Inflammatory macrophage treated with lipopolysaccharide for 4 hours (primary cell): ENCODE measurements at regions not wholly inside any gene's neighbourhood (a gene's known extent, or its start where the extent isn't known, plus 50 kb on each side); places are given as distances from the start of the nearest gene placed in this dataset.
"Not testable (repeated sequence)": the region's sequence is repeated elsewhere in the genome, so short reads cannot be mapped to it uniquely, and the experiment has no call there.

Source experiments
- DNase-seq: peaks from one replicate; pipeline ENCODE4 v3.0.0-alpha.2; 2020

DNA sequence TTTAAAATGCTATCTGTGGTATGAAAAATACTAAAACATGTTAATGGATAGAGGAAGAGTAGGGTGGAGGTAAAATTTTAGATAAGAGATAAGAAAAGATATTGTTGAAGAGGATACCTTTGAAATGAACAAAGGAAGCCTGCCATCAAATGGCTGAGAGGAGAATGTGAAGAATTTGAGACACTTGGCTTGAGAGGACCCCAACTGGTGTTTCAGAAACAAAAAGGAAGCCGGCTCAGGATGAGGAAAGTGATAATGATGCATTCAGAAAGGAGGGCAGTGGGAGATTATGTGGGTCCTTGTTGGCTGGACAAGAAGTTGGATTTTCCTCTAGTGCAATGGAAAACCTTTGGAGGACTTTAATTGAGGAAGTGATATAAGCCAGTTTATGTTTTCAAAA is 264.4 kb downstream of the DUSP6 start:
- no peak for DNase-seq

DNA sequence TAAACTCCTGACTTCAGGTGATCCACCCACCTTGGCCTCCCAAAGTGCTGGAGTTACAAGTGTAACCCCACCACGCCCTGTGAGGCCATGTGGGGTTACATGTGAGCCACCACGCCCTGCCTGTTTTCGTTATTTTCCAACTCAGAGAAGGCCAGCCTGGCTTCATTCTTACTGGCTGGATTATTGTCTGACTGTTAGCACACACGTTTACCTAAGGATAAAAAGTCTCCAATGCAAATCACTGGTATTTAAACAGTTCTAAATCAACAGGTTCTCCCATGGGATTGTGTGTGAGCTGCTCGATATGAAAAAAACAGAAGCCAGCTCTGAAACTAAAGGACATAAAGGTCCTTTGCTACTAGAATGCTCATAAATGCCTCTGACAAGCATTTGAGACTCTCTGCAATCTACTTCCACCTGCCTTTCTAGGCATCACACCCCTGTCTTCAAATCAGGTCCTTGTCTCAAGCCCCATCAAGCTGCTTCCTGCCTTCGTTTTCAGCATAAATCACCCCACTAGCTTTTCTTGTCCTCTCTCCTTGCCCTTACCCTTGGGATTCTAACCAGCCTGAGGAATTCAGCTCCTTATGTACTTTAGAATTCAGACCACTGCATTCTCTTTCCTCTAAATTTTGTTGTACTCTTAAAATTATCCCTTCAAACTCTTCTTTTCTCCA is 265.0 kb downstream of the DUSP6 start:
- no peak for DNase-seq

- no peak for DNase-seq
These were observed 266.9 kb downstream of the DUSP6 start for GRCh38 chr12:89085421-89085820.

DNA sequence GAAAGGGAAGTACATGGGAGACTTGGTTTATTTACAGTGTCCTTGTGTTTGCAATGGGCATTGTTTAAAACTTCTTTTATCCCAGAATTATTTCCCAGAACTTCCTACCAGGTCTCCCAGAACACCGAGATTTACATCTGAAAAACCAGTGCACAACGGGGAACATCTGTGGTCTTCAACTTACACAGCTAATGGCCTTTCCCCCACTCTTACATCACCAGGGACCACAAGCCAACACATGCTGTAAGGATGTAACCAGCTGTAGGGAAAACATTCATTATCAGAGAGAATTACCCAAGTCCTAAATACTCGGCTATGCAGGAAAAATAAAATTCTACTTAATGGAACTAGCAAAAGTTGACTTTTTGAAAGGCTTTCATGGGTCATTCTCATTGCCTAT is 267.6 kb downstream of the DUSP6 start:
- no peak for DNase-seq

DNA sequence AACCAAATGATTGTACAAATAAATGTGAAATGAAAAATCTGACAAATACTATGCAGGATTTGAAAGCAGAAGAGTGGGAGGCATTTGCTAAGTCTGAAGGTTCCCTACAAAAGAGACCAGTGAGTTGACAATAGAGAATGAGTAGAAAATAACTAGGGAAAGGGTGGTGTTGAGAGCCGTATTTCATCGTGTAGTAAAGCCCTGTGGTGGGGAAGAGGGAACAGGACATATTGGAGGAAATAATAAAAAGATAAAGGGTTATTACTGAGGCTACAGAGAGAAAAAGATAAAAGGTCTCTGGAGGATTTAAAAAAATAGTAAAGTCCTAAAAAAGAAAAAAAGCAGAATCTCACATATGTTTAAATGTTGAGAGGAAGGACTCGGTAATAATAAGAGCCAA is 268.8 kb downstream of the DUSP6 start:
- no peak for DNase-seq

GRCh38 chr12:89082370-89082753 is 269.9 kb downstream of the DUSP6 start:
- DNase-seq: no peak

DNA sequence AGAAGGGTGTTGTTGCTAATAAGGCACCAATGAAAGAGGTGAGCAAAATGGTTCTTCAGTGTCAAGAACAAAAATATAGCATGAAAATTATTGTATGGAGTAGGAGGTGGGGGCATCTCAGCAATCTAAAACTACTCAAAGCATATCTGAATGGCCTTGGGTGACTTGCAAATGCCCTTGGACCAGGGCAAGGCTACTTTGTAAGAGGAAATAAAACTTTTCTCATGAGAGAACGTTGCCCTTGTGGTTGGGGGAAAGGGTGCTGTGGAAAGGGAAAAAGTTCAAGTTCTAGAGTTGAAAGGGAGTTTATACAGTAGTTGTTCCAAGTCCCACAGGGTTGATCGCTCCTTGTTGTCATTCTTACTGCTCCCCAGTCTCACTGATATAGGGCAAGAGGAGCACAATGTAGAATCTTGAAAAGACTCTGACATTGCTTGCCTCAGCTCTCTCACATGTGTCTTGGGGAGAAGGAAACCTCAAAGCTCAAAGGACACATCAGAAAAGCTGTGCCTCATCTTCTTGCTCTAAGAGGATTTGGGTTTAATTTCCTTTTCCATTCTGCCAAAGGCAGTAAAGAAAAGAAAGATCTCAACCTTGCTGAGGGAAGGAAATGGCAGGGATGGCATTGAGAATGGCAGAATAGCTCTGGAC is 270.5 kb downstream of the DUSP6 start:
- DNase-seq: no peak

DNA sequence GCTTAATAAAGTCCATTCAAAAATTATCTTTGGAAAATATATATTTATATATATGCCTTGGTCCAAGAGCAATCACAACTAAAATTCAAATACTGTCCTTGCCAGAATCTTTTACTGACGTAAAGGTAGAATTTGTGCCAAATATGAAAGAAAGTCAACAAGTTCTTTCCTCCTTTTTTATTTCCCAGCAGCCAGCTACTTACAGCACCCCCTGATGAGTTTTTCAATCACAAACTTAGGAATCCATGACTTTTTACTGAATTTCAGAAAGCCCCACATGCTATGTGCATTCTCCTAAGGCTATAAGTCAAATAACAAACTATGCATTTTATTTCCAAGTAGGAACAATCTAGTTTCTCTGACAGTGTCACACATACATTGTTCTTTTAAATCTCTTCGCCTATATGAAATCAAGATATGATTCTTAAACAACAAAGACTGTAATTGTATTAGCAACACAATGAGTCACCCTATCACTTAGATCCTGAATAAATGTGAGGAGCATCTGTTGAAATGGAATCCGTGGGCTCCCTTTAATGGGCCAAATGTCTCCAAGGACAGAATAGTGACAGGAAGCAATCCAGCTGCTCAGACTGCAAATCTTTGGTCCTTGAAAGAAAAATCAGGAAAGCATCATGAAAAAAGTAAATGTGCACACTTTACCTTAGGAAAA is 271.4 kb downstream of the DUSP6 start:
- no peak for DNase-seq

DNA sequence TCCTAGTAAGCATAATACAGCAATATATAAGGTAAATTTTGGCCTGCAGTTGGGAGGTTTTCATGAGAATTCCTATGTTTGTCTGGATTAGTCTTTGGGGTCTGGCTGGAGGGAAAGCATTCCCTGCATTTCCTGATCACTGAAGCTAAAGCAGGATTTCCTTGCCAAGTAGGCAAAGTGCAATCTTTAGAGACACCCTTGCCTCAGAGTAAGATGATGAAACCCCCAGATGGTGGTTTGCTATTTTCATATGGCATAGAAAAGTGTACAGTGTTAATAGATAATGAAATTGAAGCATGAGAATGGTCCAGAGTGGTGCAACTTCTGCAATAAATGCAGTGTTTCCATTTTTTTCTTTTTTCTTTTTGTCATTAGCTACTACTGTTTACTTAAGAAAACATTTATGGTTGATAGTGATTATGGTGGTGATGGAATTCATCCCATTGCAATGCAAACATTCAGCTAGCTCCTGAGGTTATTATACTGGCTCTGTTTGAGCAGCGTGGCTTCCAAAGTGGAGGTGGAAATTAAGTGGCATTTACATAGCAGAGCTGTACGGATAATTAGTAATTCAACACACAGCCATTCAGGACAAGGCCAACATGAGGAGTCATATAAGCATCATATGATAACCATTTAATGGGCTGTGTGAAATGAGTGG is 276.3 kb downstream of the DUSP6 start:
- DNase-seq: no peak

DNA sequence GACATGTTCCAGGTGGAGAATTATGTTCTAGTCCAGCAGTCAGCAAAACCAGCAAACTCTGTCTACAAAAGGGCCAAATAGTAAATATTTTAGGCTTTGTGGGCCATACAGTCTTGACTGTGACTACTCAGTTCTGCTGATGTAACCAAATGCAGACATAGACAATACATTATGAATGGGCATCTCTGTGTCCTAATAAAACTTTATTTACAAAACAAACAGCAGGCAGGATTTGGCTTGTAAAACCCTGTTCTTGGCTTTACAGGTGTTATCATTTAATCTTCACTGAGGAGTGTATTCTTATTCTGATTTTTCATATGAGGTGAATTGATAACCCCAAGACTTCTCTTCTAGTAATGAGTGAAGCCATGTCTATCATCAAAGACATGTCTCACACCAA is 278.6 kb downstream of the DUSP6 start:
- DNase-seq: no peak

- no peak for DNase-seq
These were observed 279.3 kb downstream of the DUSP6 start for GRCh38 chr12:89073027-89073398.

GRCh38 chr12:89072294-89073026 is 279.8 kb downstream of the DUSP6 start:
- DNase-seq: no peak

DNA sequence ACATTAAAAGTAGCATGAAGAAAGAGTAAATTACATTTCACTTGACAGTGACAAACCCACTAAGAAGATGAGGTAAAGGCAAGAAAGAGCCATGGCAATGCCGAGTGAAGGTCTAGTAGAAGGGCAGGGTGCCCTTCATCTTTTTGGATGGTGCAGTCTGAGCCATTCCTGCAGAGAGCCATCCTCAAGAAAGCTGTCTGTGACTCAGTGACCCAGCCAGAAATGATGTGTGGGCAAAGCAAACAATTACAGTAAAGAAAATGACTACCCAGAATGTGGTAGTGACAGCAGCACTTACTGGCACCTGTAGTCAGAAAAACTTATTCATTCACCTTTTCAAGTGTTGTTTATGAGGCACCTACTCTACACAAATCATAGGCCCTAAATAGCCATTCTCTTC is 281.7 kb downstream of the DUSP6 start:
- no peak for DNase-seq

DNA sequence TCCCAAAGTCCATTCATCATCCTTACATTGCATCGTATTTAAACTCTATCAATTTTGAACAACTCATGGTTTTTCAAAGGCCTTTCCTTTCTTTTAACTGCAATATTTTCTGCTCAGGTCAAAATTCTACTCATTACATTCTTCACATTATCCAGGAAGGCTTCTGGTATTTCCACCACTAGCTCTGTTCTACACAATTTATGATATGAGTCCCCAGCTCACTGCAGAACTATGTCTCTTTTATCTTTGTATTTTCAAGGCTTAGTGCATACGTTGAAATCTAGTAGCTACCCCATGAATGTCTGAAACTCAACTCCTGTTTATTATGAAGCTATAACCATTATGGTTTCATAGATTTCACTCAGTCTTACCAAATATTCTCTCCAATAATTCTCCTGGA is 282.9 kb downstream of the DUSP6 start:
- no peak for DNase-seq

DNA sequence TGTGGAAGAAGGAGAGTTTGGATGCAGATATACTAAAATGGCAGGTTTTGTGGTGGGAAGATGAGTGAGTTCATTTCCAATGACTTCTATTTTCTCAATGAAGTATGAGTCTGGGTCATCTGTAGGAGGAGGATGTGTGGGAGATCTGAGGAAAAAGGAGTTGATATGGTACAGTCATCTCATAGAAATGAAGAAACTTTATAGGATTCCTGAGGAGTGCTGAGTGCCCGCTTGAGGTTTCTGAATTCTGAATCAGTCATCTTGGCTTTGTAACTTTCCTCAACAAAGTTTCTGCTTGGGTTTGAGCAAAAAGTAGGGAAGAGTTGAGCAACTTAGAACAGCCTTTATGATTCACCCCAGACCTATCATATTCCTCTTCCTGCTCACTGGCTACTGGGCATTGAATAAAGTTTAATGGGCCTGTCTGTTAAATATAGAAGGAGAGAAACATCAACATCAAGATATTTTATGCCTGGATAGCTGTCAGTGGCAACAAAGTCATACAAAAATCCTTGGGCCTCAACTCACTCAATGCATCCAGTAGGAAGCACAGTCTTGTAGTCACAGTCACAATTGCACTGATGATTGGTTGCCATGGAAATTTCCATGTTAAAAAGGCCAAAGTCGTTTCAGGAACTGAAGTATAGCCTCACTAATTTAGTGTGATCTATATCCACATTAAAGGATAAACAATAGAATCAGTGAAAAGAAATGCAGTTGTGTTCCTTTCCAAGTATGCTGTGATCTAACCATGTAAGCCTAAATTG is 284.7 kb downstream of the DUSP6 start:
- DNase-seq: peak; percentile 79

- DNase-seq: no peak
These were observed 287.5 kb downstream of the DUSP6 start for GRCh38 chr12:89064780-89065179.

DNA sequence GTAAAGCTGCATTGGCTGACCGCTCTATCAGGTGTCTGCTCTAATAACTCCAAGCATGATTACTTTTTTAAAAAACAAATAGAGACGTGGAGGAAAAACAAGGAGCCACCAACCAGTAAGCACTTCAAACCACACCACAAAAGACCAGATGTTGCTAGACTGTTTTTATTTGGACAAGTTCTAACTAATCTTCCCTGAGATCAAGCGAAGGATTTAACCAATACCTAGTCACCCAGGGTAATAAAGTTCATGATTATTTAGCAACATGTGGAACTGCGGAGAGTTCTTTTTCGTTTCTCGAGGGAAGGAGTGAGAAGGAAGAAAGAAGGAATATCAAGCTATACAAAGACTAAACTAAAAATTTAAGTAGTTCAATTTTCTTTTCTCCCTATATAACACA is 288.1 kb downstream of the DUSP6 start:
- DNase-seq: no peak

GRCh38 chr12:89062996-89063395 is 289.3 kb downstream of the DUSP6 start:
- no peak for DNase-seq

GRCh38 chr12:89059721-89060541 is 292.4 kb downstream of the DUSP6 start:
- DNase-seq: no peak

DNA sequence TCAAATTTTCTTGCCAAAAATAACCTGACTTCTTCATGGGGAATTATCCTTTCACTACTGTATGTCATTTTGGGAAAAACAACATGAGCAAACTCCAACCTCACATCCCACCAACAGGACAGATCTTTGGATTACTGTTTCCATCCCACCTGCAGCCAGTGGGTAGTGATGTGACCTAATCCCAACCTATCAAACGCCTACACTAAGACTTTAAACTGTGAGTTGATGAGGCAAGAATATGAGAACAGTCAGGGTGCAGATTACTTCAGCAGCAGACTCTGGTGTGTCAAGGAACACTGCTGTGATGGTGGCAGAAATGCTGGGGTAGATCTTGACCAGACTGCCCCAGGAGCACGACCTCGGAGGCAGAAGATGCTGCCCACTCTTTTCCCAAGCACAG is 293.2 kb downstream of the DUSP6 start:
- DNase-seq: no peak

GRCh38 chr12:89058402-89058801 is 293.9 kb downstream of the DUSP6 start:
- no peak for DNase-seq

DNA sequence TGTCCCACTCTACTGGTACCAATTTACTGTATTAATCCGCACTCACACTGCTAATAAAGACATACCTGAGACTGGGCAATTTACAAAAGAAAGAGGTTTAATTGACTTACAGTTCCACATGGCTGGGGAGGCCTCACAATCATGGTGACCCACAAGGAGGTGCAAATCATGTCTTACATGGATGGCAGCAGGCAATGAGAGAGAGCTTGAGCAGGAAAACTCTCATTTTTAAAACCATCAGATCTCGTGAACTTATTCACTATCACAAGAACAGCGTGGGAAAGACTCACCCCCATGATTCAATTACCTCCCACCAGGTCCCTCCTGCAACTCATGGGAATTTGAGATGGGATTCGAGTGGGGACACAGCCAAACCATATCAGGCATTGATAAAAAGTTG is 298.5 kb downstream of the DUSP6 start:
- DNase-seq: not testable (repeated sequence)
